Neutrophil (primary cell): ENCODE measurements at regions not wholly inside any gene's neighbourhood (a gene's known extent, or its start where the extent isn't known, plus 50 kb on each side); places are given as distances from the start of the nearest gene placed in this dataset.
"Not testable (repeated sequence)": the region's sequence is repeated elsewhere in the genome, so short reads cannot be mapped to it uniquely, and the experiment has no call there.

Source experiments
- H3K27ac ChIP-seq: fragments of 200-600 bp; sonication (generic); 2 replicates; pipeline ENCODE4 v1.5.1; 2016; ENCODE audit warnings: mild to moderate bottlenecking, moderate library complexity
- H3K27me3 ChIP-seq: fragments of 200-600 bp; sonication (generic); 2 replicates; pipeline ENCODE4 v1.6.0; 2016; ENCODE audit warnings: mild to moderate bottlenecking
- H3K36me3 ChIP-seq: fragments of 200-600 bp; sonication (generic); 2 replicates; pipeline ENCODE4 v1.5.1; 2017
- H3K4me1 ChIP-seq, 2 experiments: fragments of 200-600 bp in 1 of 2; sonication (generic) in 1 of 2; 1 replicate in 1 of 2; 2 replicates in 1 of 2; pipeline versions ENCODE4 v1.5.1 to v1.6.1; 2013 to 2016; ENCODE audit warnings: low read depth in 1 of 2, low read length in 1 of 2, mild to moderate bottlenecking in 1 of 2, moderate library complexity in 1 of 2; ENCODE audit not compliant: control insufficient read depth in 1 of 2, insufficient read depth in 1 of 2
- H3K4me3 ChIP-seq, 2 experiments: fragments of 200-600 bp in 1 of 2; sonication (generic) in 1 of 2; 1 replicate in 1 of 2; 2 replicates in 1 of 2; pipeline ENCODE4 v1.5.1; 2013 to 2016; ENCODE audit warnings: low read depth in 1 of 2, low read length in 1 of 2, mild to moderate bottlenecking in 1 of 2, moderate library complexity in 1 of 2
- H3K9me3 ChIP-seq: fragments of 200-600 bp; sonication (generic); 2 replicates; pipeline ENCODE4 v1.5.1; 2016
- CTCF ChIP-seq: fragments of 200-600 bp; sonication (generic); IDR thresholded peaks from 2 replicates; pipeline ENCODE4 v1.5.1; 2016; ENCODE audit warnings: antibody characterized with exemption

GRCh38 chr12:131471946-131472732, 238.8 kb upstream of the SFSWAP start:
- no peak overlapping the region for H3K27ac ChIP-seq
- H3K4me3 ChIP-seq, result no peak overlapping the region
- peaks cover 15% of the 10 kb centered on the region for H3K27me3 ChIP-seq
- no peaks in the 10 kb centered on the region for H3K4me1 ChIP-seq
- no peaks in the 10 kb centered on the region for H3K9me3 ChIP-seq
- H3K36me3 ChIP-seq, result no peaks in the 10 kb centered on the region
- TF ChIP-seq CTCF, result no peak

GRCh38 chr12:131473261-131473660, 237.6 kb upstream of the SFSWAP start:
- no peak for TF ChIP-seq CTCF
- Histone ChIP-seq H3K4me3 (no peak overlapping the region), H3K27ac (no peak overlapping the region), H3K27me3 (peaks cover 15% of the 10 kb centered on the region), H3K9me3 (no peaks in the 10 kb centered on the region), H3K36me3 (no peaks in the 10 kb centered on the region), H3K4me1 (no peaks in the 10 kb centered on the region)

DNA sequence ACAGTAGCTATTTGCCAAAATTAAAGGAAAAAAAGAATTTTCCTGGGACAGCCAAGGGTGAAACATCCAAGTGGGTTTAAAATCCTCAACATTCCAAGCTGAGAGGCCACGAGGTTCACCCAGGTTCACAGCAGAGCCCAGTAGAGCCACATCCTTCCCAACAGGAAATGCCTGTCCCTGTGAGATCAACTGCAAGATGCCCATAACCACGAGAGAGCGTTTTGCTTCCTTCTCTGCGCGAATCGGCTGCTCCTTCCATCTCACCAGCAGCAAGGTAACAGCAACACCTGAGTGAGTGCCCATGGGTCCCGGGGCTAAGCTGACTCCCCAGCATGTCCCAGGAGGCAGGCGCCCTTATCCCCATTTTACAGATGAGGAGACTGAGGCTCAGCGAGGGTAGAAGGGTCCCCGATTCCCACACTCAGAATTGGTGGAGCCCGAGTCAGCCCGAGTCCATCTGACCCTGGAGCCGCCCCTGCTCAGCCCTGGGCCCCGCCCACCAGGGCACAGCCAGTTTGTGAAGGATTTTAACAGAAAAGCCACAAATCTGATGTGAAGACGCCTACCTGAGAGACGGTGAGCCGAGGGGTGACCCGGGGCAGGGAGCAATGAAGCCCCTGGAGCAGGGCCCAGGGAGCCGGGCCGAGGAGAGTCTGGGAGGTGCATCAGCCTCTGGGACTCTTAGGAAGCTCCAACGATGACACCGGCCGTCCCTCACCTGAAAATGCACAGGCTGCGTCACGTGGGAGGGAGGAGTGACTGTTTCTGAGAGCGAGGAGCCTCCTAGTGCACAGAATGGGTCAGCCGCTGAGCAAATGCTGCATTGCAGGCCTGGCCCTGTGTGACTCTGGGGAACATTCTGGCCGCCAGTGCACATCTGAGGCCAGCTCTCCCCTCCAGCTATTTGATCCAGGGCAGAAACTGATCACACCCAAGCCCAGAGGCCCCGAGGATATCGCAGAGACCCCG, 236.9 kb upstream of the SFSWAP start:
- H3K9me3 ChIP-seq, result no peaks in the 10 kb centered on the region
- TF ChIP-seq CTCF, result no peak
- H3K27me3 ChIP-seq, result peaks cover 15% of the 10 kb centered on the region
- no peaks in the 10 kb centered on the region for H3K4me1 ChIP-seq
- H3K27ac ChIP-seq, result no peak overlapping the region
- no peak overlapping the region for H3K4me3 ChIP-seq
- no peaks in the 10 kb centered on the region for H3K36me3 ChIP-seq

DNA sequence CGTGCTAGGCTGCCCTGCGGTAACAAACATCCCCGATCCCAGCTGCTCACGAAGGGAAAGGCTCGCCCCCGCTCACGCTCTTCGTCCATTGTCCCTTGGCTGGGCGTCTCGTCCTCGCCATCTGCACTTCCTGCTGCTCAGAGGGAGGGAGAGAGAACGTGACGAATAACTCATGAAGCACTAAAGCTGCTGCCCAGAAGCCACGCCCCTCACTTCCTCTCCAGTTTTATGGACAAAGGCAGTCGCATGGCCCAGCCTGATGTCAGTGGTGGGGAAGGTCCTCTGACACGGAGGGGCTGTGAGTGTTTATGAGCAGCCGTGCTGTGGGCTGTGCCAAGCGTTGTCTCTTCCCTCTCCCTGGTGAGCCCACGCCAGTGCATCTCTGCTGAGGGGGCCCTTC, 235.9 kb upstream of the SFSWAP start:
- not testable (repeated sequence) for H3K36me3 ChIP-seq, H3K9me3 ChIP-seq, H3K4me1 ChIP-seq, H3K27ac ChIP-seq, H3K4me3 ChIP-seq
- peaks cover 15% of the 10 kb centered on the region for H3K27me3 ChIP-seq

DNA sequence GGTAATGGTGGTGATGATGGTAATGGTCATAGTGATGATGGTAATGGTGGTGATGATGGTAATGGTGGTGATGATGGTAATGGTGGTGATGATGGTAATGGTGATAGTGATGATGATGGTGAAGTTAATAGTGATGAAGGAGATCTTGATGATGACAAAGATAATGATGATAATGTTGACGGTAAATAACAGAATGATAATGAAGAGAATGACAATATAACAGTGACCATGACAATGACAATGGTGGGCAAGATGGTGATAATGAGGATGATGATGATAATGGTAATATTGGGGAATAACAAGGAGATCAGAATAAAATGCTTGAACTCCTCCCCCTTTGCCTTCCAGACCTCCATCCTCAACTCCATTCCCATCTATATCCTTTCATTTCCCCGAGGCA, 233.3 kb upstream of the SFSWAP start:
- Histone ChIP-seq H3K36me3 (no peaks in the 10 kb centered on the region), H3K4me3 (no peak overlapping the region), H3K9me3 (no peaks in the 10 kb centered on the region), H3K4me1 (no peaks in the 10 kb centered on the region), H3K27me3 (peaks cover 15% of the 10 kb centered on the region), H3K27ac (no peak overlapping the region)
- TF ChIP-seq CTCF, result no peak

DNA sequence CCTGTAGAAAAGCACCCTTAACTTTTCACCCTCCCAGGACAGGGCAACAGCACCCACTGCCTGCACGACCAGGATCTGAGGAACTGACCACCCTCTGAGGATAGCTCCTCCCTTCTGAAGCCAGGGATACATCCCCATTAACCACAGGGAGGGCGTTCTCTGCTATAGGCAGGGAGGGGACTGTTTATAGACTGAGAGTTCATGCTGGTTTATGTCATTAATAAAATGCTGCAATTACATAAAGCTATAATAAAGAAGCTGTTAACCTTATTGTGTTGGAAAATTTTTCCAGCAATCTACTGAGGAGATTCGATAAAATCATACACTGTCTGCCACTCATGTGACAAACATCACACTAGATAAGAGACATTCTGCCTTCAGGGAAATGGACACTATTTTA, 232.4 kb upstream of the SFSWAP start:
- no peaks in the 10 kb centered on the region for H3K36me3 ChIP-seq
- TF ChIP-seq CTCF, result no peak

More for the DNA sequence above, 232.4 kb upstream of the SFSWAP start:
- H3K27me3 ChIP-seq, result peaks cover 9% of the 10 kb centered on the region
- no peak overlapping the region for H3K27ac ChIP-seq
- no peaks in the 10 kb centered on the region for H3K4me1 ChIP-seq
- no peak overlapping the region for H3K4me3 ChIP-seq
- H3K9me3 ChIP-seq, result no peaks in the 10 kb centered on the region
